Trophoblast cell (in vitro differentiated cells and primary cell): ENCODE measurements at regions not wholly inside any gene's neighbourhood (a gene's known extent, or its start where the extent isn't known, plus 50 kb on each side); places are given as distances from the start of the nearest gene placed in this dataset.

Experiments
- DNase-seq, 2 donors: peaks; one replicate each; pipeline ENCODE4 v3.0.0-alpha.2; 2016
- H2AFZ ChIP-seq: 2 replicates; pipeline ENCODE4 v1.6.1; 2013; ENCODE audit warnings: low read length, moderate library complexity, mild to moderate bottlenecking; ENCODE audit not compliant: insufficient read depth, poor library complexity
- H2AK5ac ChIP-seq: 2 replicates; pipeline ENCODE4 v1.6.1; 2013; ENCODE audit warnings: mild to moderate bottlenecking, low read length
- H2BK120ac ChIP-seq: 2 replicates; pipeline ENCODE4 v1.6.1; 2013; ENCODE audit warnings: low read length, mild to moderate bottlenecking, moderate library complexity; ENCODE audit not compliant: insufficient read depth, poor library complexity
- H2BK12ac ChIP-seq: 2 replicates; pipeline ENCODE4 v1.6.1; 2013; ENCODE audit warnings: mild to moderate bottlenecking, low read length, moderate library complexity
- H2BK5ac ChIP-seq: 2 replicates; pipeline ENCODE4 v1.6.1; 2013; ENCODE audit warnings: low read length, low read depth, moderate library complexity, mild to moderate bottlenecking; ENCODE audit not compliant: poor library complexity
- H3K14ac ChIP-seq: 2 replicates; pipeline ENCODE4 v1.6.1; 2013; ENCODE audit warnings: mild to moderate bottlenecking, low read length
- H3K18ac ChIP-seq: 2 replicates; pipeline ENCODE4 v1.6.1; 2013; ENCODE audit warnings: mild to moderate bottlenecking, low read length
- H3K23ac ChIP-seq: 2 replicates; pipeline ENCODE4 v1.6.1; 2013; ENCODE audit warnings: low read length
- H3K27ac ChIP-seq: 2 replicates; pipeline ENCODE4 v1.5.1; 2013; ENCODE audit warnings: low read depth, mild to moderate bottlenecking, inconsistent platforms, low read length, moderate library complexity
- H3K27me3 ChIP-seq: 2 replicates; pipeline ENCODE4 v1.6.1; 2013; ENCODE audit warnings: inconsistent platforms, mild to moderate bottlenecking, low read length, moderate library complexity; ENCODE audit not compliant: insufficient read depth
- H3K36me3 ChIP-seq, 2 experiments: 1 replicate in 1 of 2; 2 replicates in 1 of 2; pipeline ENCODE4 v1.6.1; 2013; ENCODE audit warnings: low read length in 2 of 2, mild to moderate bottlenecking in 2 of 2, moderate library complexity in 1 of 2; ENCODE audit not compliant: insufficient read depth in 2 of 2, control insufficient read depth in 1 of 2
- H3K4ac ChIP-seq: 2 replicates; pipeline ENCODE4 v1.6.1; 2013; ENCODE audit warnings: low read depth, mild to moderate bottlenecking, low read length, moderate library complexity
- H3K4me1 ChIP-seq, 2 experiments: 1 replicate in 1 of 2; 2 replicates in 1 of 2; pipeline ENCODE4 v1.6.1; 2013; ENCODE audit warnings: low read length in 2 of 2, mild to moderate bottlenecking in 2 of 2, moderate library complexity in 1 of 2; ENCODE audit not compliant: insufficient read depth in 2 of 2, control insufficient read depth in 1 of 2
- H3K4me2 ChIP-seq: 2 replicates; pipeline ENCODE4 v1.6.1; 2013; ENCODE audit warnings: inconsistent platforms, mild to moderate bottlenecking, low read length, moderate library complexity
- H3K4me3 ChIP-seq: 2 replicates; pipeline ENCODE4 v1.5.1; 2013; ENCODE audit warnings: mild to moderate bottlenecking, low read depth, low read length, inconsistent platforms
- H3K79me1 ChIP-seq: one replicate; pipeline ENCODE4 v1.6.1; 2013; ENCODE audit warnings: low read length
- H3K79me2 ChIP-seq: 2 replicates; pipeline ENCODE4 v1.6.1; 2013; ENCODE audit warnings: low read length, mild to moderate bottlenecking; ENCODE audit not compliant: control insufficient read depth, insufficient read depth, poor library complexity
- H3K9ac ChIP-seq: 2 replicates; pipeline ENCODE4 v1.6.1; 2013; ENCODE audit warnings: mild to moderate bottlenecking, low read length
- H3K9me3 ChIP-seq: 2 replicates; pipeline ENCODE4 v1.6.1; 2013; ENCODE audit warnings: low read depth, mild to moderate bottlenecking, control low read depth, inconsistent platforms, low read length; ENCODE audit not compliant: insufficient read depth
- H4K12ac ChIP-seq: 2 replicates; pipeline ENCODE4 v1.6.1; 2013; ENCODE audit warnings: low read depth, mild to moderate bottlenecking, low read length, moderate library complexity
- H4K8ac ChIP-seq: 2 replicates; pipeline ENCODE4 v1.6.1; 2013; ENCODE audit warnings: low read depth, mild to moderate bottlenecking, low read length, moderate library complexity
- H4K91ac ChIP-seq: one replicate; pipeline ENCODE4 v1.6.1; 2013; ENCODE audit warnings: low read depth, mild to moderate bottlenecking, low read length, moderate library complexity
- WGBS: extraction: QIAGEN DNeasy Blood & Tissue Kit; methylation state at CpG from one replicate; pipeline ENCODE4 v1.1.7; 2013; ENCODE audit warnings: missing lambda C conversion rate; ENCODE audit not compliant: insufficient read length, insufficient coverage; ENCODE audit errors: extremely low coverage; 5-methylcytosine and 5-hydroxymethylcytosine counted together

DNA sequence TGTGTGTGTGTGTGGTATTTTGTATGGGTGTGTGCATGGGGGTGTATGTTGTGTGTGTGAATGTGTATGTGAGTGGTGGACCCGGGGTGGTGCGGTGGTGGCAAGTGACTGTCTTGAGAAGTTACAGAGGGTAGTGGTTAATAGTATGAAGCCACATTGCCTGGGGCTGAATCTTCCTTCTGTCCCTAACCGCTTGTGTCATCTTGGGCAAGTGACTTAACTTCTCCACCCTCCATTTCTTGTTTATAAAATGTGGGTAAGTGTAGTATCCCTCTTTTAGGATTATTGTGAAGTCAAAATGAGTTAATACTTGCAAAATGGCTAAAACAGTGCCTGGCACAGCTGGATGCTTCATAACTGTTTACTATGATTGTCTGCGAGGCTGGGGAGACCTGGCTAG is 63.5 kb downstream of the MYCN start:
- no peak overlapping the region for H3K4me3 ChIP-seq
- H4K91ac ChIP-seq, result no peak overlapping the region
- no peaks in the 10 kb centered on the region for H3K27me3 ChIP-seq
- H2BK5ac ChIP-seq, result no peak overlapping the region
- no peaks in the 10 kb centered on the region for H3K36me3 ChIP-seq
- H2AK5ac ChIP-seq, result no peak overlapping the region
- no peak overlapping the region for H3K27ac ChIP-seq
- peaks cover 1% of the 10 kb centered on the region for H3K79me2 ChIP-seq
- H4K8ac ChIP-seq, result no peak overlapping the region
- H3K4me1 ChIP-seq, result peaks cover 5 to 8% of the 10 kb centered on the region in 2 experiments
- WGBS, result no CpG with 5 or more reads among the region's 4 CpGs
- no peak overlapping the region for H3K4ac ChIP-seq
- DNase-seq, result no peak
- no peak overlapping the region for H3K14ac ChIP-seq
- no peak overlapping the region for H3K9ac ChIP-seq
- no peak overlapping the region for H2BK12ac ChIP-seq
- no peaks in the 10 kb centered on the region for H3K9me3 ChIP-seq
- peaks cover 7% of the 10 kb centered on the region for H3K79me1 ChIP-seq
- H3K23ac ChIP-seq, result no peak overlapping the region
- no peak overlapping the region for H3K4me2 ChIP-seq
- H3K18ac ChIP-seq, result no peak overlapping the region
- no peak overlapping the region for H2AFZ ChIP-seq
- H2BK120ac ChIP-seq, result no peak overlapping the region
- H4K12ac ChIP-seq, result no peak overlapping the region

GRCh38 chr2:16003152-16003551 is 62.8 kb downstream of the MYCN start:
- Histone ChIP-seq H3K27me3 (no peaks in the 10 kb centered on the region), H3K36me3 (no peaks in the 10 kb centered on the region), H2BK12ac (no peak overlapping the region), H3K9me3 (no peaks in the 10 kb centered on the region), H3K4me2 (no peak overlapping the region), H4K91ac (no peak overlapping the region), H3K18ac (no peak overlapping the region), H4K8ac (no peak overlapping the region), H2AK5ac (no peak overlapping the region), H3K4me3 (no peak overlapping the region), H2BK5ac (no peak overlapping the region), H3K9ac (no peak overlapping the region), H2AFZ (no peak overlapping the region), H3K79me1 (peaks cover 3% of the 10 kb centered on the region), H3K4ac (no peak overlapping the region), H3K23ac (no peak overlapping the region), H3K27ac (no peak overlapping the region), H4K12ac (no peak overlapping the region), H3K4me1 (peaks cover 0 to 3% of the 10 kb centered on the region in 2 experiments), H3K79me2 (no peaks in the 10 kb centered on the region), H3K14ac (no peak overlapping the region), H2BK120ac (no peak overlapping the region)
- no CpG with 5 or more reads among the region's 12 CpGs for WGBS
- no peak for DNase-seq

DNA sequence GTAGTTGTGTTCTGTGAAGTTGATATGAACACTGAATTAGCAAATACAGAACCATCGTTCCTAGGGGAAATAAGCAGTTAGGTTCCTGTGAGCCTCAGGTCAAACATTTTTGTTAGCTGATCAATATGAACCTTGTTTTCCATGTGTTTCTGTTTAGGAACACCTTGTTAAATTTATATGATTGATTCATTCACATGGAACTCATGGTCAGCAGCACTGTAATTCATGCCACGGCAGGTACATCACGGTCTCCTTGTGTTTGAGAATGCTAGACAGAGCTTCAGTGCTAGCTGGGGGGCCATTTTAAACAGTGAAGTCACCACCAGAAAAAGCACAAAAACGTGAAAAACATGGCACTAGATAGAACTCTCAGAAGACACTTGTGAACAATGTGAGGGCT is 62.2 kb downstream of the MYCN start:
- WGBS, result no CpG with 5 or more reads among the region's 4 CpGs
- no peak overlapping the region for H3K4me2 ChIP-seq
- H3K79me2 ChIP-seq, result no peaks in the 10 kb centered on the region
- no peaks in the 10 kb centered on the region for H3K36me3 ChIP-seq
- H4K91ac ChIP-seq, result no peak overlapping the region
- H2AFZ ChIP-seq, result no peak overlapping the region
- no peak overlapping the region for H2BK5ac ChIP-seq
- no peak overlapping the region for H3K23ac ChIP-seq
- no peak overlapping the region for H3K4ac ChIP-seq
- no peaks in the 10 kb centered on the region for H3K9me3 ChIP-seq
- H3K27ac ChIP-seq, result no peak overlapping the region
- no peak for DNase-seq
- H3K18ac ChIP-seq, result no peak overlapping the region
- H3K4me1 ChIP-seq, result peaks cover 0 to 3% of the 10 kb centered on the region in 2 experiments
- no peak overlapping the region for H4K8ac ChIP-seq
- H2BK120ac ChIP-seq, result no peak overlapping the region
- H3K9ac ChIP-seq, result no peak overlapping the region
- H3K79me1 ChIP-seq, result peaks cover 3% of the 10 kb centered on the region
- H4K12ac ChIP-seq, result no peak overlapping the region
- no peaks in the 10 kb centered on the region for H3K27me3 ChIP-seq
- H3K4me3 ChIP-seq, result no peak overlapping the region
- no peak overlapping the region for H3K14ac ChIP-seq
- H2BK12ac ChIP-seq, result no peak overlapping the region
- no peak overlapping the region for H2AK5ac ChIP-seq

- H2AK5ac ChIP-seq, result no peak overlapping the region
- H4K12ac ChIP-seq, result no peak overlapping the region
- peaks cover 3% of the 10 kb centered on the region for H3K79me1 ChIP-seq
- no peak overlapping the region for H3K9ac ChIP-seq
- no peak overlapping the region for H4K8ac ChIP-seq
- no peaks in the 10 kb centered on the region for H3K36me3 ChIP-seq
- no peak overlapping the region for H3K4ac ChIP-seq
- H3K4me1 ChIP-seq, result peaks cover 0 to 3% of the 10 kb centered on the region in 2 experiments
- no peak overlapping the region for H2BK120ac ChIP-seq
- no peaks in the 10 kb centered on the region for H3K27me3 ChIP-seq
- H3K23ac ChIP-seq, result no peak overlapping the region
- H3K4me3 ChIP-seq, result no peak overlapping the region
- no peaks in the 10 kb centered on the region for H3K79me2 ChIP-seq
- DNase-seq, result no peak
- H3K14ac ChIP-seq, result no peak overlapping the region
- no peak overlapping the region for H2BK5ac ChIP-seq
- H2AFZ ChIP-seq, result no peak overlapping the region
- H2BK12ac ChIP-seq, result no peak overlapping the region
- H3K4me2 ChIP-seq, result no peak overlapping the region
- no peak overlapping the region for H3K18ac ChIP-seq
- no peak overlapping the region for H4K91ac ChIP-seq
- H3K27ac ChIP-seq, result no peak overlapping the region
- WGBS, result no CpG with 5 or more reads among the region's 3 CpGs
- peaks cover under 1% of the 10 kb centered on the region for H3K9me3 ChIP-seq
These were observed 61.8 kb downstream of the MYCN start for GRCh38 chr2:16002144-16002543.
